NCI-H526 treated with DMSO at 0.1 percent for 48 hours (cell line): ENCODE measurements at regions not wholly inside any gene's neighbourhood (a gene's known extent, or its start where the extent isn't known, plus 50 kb on each side); places are given as distances from the start of the nearest gene placed in this dataset.

Experiments
- DNase-seq: peaks from one replicate; lab custom pipeline; 2025; lab: John Stamatoyannopoulos, UW

DNA sequence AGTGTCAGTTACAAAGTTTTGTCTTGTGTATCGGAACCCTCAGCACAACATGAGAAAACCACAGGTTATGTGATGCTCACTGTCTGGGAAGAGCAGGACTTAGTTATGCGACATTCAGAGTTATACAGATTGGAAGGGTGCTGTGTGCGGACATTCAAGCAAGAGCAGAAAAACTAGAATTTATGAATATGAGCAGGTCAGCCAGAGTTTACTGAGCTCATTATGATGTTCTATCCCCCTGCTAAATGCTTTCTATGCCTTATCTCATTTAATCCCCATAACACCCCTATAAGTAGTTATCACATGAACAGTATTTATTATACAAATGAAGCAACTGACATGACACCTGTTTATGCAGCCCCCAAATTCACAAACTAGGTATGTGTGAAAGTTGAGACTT lies 1083.2 kb downstream of the FLRT2 start:
- no peak for DNase-seq

DNA sequence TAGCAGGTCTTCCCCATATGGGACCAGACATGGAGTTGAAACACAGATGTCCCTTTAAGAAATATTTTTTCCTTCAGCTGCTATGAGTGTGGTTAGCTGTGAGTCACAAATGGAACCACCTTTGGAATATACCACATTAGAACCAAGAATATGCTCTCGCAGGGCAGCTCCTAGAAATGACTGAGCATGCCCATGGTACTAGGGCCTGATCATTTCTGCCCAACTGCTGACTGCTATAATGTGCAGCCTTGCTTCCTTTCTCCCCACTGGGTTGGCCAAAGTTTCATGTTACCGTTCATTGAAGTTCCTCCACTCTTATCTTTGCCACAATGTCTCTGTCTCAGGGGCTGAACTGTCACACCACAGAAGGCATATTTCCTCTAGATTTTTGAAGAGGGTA lies 1074.6 kb downstream of the FLRT2 start:
- DNase-seq = no peak

DNA sequence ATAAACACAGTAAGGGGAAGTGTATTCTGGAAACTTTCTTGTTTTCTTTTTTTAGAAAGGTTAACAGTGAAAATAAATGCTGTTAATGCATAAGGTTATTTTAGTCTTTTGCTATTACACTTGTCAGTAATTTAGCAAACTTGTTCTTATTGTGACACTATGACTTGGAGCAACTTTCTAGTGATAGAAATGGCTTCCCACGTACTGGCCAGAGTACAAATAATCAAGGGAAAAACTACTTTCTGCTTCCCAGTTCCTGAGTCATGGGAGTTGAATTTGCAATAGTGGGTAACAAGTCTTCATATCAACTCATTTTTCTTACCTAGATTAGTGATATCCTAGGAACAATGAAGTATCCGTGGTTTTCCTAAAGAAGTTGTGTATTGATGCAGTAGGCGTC lies 1072.3 kb downstream of the FLRT2 start:
- no peak for DNase-seq

DNA sequence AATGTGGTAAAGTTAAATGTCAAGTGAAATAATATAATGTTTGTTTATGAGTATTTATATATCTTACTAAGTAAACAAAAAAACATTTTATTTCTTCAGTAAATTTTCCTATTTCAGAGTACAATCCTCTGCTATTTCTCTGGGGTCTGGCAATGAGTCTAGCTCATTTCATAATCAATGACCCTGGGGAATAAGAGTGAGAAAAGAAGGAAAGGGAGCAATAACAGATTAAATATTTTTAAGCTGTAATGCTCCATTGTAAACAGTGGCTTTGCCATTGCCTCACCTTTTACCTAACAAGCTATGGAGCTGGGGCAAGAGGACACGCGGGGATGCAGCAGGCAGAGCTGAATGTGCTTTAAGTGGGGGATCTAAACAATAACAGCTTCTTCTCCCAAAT lies 1071.9 kb downstream of the FLRT2 start:
- DNase-seq = no peak

DNA sequence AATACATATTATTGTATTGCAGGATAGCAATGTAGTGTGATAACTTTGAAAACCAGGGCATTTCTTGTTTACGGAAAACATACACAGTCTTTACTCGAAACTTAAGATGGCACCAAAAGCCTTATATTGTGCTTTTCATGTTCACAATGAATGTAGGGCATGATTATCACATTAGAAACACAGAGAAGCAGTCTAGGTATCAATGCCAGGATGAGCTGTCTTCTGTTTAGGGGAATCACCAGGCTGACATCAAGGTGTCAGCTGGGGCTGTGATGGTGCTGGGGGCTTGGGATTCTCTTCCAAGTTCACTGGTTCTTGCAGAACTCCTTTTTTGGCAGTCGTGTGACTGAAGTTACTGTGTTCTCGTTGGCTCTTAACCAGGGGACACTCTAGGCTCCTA lies 1067.3 kb downstream of the FLRT2 start:
- DNase-seq = no peak

DNA sequence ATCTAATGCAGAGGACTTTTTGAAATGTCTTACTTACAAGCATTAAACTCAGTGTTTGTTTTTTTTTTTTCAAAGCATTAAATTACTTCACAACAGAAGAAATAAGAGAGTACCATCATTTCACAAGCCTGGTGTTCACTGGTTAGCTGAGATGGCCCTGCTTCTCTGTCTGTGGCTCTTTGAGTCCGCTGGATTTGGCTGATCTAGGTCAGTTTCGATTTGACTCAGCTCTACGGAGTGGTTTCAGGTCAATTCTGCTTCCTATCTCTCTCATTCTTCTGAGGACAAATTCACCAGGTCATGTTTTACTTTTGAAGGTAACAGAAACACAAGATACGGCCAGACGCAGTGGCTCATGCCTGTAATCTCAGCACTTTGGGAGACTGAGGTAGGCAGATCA lies 1066.1 kb downstream of the FLRT2 start:
- no peak for DNase-seq

DNA sequence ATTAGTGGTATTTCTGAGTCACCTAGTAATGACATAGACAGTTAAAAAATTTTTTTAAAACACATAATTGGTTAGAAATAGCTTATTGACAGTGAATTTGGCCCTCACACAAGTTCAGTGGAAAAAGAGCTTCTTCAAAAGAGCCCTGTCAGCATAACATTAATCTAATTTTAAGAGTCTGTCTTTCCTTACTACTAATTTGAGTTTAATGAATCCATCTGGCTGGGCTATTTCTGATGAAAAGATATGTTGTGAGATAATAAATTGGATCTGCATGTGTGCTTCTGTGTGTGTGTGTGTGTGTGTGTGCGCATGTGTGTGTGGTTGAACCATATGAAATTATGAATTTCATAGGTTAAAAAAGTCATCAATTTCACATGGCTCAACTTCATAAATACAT lies 1045.2 kb downstream of the FLRT2 start:
- no peak for DNase-seq

DNA sequence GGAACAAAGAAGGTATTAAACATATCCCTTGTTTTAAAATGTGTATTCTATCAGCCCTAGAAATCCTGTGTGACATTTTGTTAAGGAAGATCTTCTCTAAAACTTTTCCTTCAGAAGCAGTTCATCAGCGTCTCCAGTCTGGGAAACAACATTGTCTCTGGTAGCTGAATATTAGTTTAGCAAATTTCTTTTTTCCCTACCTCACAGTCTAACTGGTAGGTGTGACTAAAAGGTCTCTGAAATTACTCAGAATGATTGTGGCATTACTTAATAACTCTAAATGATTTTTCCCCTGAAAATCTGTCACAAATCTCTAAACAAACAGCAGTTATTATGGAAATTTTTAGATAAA lies 1044.8 kb downstream of the FLRT2 start:
- no peak for DNase-seq

DNA sequence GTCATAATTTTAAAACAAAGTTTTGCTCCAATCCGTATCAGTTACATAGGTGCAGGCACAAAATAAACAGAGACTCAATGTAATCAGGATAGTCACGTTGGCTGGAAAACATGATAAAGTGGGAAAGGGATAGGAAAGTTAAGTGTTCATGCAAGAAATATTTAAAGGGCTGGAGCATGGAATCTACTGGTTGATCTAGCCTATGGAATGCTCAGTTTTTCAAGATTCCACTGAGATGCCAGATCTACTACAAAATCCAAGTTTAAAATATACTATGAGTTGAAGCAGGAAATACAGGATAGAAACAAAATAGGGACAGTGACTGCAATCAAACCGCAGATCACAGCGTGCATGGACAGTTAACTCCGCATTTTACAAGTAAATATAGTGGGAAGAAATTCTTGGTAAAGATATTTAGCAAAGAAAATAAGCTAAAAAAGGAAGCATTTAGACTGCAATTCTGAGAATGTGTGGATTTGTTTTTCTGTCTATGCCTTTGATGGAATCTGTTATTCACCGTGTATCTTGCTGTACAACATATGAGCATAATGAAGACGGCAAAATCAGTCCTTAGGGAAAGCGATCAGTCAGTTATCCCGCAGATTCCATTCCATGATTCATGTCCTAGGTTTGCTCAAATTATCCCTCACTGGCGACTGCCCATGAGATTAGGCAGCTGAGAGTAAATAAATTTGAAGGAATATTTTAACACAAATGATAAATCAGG lies 1044.3 kb downstream of the FLRT2 start:
- DNase-seq = no peak

DNA sequence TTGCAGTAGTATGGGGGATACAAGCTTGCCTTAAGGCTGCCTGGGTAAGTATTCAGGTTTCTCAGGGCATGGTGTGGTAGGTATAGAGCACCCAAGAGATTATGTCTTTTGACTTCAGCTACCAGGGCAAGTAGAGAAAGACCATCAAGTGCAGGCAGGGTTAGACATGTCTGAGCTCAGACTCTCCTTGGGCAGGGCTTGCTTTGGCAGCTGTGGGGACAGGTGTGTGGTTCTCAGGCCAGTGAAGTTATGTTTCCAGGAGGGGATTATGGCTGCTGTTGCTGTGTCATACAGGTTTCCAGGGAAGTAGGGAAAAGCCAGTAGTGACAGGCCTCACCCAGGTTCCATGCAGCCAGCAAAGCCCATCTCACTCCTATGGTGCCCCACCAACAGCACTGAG lies 1040.4 kb downstream of the FLRT2 start:
- no peak for DNase-seq

DNA sequence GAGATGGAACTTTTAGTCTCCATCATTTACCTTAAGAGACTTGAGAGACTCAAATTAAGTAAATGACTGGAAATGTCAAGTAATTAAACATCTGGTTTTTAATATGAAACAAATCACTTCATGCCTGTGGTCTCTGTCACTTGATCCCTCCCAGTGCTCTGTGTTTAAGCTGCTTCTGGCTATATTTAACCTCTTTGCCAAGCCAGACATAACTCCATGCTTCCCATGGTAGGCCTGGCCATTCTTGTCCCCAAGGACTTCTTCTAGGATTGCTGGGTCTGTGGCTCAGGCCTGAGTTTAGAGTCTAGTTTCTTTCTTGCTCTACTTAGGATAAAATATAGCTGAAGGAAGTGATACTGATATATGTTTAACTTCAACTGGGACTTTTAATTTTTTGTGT lies 1013.6 kb downstream of the FLRT2 start:
- no peak for DNase-seq

DNA sequence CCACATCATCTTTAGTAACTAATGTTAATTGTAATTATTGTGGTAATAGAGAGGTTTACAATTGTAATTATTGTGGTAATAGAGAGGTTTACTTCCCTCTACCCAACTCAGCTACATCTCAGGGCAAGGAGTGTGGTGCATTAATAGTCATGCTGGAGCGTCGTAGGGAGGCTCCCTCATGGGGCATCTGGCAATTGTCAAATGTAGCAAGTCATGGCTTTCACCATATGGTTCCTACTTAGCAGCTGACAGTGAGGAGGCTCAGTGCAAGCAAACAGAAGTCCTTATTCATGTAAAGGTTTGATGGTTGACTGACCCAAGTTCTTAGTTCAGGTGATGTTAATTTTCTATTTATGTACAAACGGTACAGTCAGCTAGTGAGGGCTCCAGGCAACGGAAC lies 1012.0 kb downstream of the FLRT2 start:
- DNase-seq = no peak

DNA sequence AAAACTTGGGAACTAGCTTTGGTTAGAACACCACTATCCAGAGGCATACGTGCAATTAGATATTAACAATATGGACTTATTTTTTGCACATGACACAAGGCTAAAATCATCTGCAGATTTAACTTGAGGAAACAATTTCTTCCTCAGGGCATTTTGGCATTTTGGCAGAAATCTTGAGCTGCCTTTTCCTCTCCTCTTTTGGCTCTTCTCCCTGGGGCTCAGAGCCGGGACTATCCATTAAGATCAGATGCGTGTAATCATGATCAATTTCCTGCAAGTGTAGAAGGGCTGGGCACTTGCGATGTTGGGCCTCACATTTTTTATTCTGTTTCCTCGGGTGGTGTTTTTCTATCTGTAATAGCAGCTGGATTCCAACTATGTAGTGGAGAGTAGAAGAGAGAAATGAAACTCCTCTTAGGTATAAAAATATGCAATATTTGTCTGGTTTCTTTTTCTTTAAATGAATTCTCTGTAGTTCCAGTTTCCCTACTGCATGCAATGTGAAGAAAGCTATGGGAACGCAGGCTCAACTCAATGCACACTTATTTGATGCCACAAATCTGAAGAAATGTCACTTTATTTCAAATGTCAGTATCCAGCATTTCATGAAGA lies 1010.8 kb downstream of the FLRT2 start:
- no peak for DNase-seq

DNA sequence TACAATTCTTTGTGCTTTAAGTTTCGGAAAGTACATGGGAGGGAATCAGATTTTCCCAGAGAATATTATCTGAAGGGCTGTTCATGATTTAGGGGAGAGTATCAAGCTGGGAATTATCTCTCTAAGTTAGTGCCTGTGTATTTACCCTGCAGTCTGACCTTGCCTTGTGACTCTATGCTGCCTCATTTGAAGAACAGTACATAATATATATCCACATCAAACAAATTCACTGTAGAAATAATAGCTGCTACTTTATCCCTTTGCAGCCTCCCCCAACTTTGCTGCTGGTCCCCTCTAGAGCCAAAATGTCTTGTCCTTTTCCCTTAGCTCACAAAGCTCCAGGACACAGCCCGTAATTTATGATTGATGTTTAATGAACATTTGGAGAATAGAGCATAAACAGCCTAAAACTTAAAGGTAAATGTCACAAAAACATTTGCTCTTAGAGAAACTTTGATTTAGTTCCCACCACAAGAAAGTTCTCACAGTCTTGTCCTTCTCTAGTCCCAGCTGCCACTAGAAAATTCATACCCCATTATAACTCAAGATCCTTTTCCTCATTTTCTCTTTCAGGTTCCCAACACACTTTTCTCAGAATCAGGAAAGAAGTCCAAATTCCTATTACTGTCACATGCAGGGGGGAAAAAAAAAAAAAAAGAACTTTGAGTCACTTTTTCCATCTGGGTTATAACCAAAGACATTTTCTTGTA lies 1009.6 kb downstream of the FLRT2 start:
- no peak for DNase-seq

DNA sequence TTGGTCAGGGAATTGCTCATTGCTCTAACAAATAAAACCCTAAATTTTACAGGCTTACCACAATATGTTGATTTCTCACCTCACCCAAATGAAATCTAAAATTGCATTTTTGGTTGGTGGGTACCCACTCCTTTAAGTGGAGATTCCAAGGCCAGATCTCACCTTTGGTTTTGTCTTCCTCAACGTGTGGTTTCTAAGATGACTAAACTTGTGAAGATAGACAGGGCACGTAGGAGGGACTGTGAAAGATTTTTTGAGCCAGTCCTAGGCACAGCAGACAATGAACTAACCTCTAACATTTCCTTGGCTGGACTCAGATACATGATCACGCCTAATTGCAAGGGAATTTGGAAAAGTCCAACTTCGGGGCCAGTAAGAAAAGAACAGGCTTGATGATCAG lies 1003.9 kb downstream of the FLRT2 start:
- no peak for DNase-seq

DNA sequence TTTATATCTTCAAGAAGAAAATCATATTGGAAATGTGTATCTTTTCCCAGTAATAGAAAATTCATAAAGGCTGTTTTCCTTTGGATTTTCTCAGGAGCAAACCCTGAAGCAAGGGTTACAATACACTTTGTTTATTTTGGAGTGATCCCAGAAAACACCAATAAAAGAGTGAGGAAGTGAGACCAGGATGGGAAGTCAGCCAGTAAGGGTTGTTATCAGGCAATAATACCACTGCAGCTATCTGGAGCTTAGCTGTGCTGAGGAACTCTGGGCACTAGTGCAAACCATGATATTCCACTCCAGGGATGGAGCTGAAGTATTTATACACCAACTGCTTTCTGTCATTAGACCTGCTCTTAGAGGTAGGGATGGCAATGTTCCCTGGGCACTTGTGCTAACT lies 1002.3 kb downstream of the FLRT2 start:
- DNase-seq = no peak

DNA sequence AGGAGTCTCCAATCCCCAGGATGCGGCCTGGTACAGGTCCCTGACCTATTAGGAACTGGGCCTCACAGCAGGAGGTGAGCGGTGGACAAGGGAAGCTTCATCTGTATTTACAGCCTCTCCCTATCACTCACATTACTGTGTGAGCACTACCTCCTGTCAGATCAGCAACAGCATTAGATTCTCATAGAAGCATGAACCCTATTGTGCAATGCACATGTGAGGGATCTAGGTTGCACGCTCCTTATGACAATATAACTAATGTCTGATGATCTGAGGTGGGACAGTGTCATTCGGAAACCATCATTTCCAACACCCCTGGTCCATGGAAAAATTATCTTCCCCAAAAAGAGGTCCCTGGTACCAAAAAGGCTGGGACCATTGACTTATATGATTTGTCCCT lies 1000.5 kb downstream of the FLRT2 start:
- DNase-seq = no peak

DNA sequence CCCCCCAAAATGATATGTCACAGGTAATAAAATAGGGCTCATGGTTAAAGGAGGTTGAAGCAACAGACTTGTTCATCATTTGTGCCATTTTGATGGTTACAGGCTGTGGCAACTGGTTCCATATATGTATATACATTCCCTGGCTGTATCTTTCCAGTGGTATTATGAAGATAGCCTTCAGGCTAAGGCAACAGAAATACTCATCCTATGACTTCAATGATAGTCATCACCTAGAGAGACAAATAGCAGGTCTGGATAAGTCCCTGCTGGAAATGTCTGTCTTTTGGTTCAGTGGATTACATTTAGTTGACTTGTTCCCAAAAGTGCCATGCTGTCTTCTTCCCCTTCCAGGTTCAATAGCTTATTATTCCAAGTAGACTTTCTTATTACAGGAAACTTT lies 997.4 kb downstream of the FLRT2 start:
- DNase-seq = no peak

DNA sequence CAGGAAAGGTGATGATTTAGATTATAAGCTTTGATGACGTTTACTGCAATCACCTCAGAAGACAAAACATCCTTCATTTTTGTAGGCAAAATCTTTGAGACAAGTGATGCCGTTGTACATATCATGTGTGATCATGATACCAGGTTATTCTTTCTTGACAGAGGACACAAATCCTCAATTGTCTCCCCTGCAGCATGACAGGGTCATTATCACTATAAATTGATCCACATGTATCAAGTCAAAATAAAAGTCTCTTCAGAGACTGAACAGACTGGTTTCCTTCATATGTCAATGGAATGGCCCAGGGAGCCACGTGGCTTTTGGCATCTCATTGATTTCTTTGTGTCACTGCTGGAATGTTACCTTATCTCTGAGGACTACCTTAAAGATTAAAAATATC lies 995.7 kb downstream of the FLRT2 start:
- DNase-seq = no peak

DNA sequence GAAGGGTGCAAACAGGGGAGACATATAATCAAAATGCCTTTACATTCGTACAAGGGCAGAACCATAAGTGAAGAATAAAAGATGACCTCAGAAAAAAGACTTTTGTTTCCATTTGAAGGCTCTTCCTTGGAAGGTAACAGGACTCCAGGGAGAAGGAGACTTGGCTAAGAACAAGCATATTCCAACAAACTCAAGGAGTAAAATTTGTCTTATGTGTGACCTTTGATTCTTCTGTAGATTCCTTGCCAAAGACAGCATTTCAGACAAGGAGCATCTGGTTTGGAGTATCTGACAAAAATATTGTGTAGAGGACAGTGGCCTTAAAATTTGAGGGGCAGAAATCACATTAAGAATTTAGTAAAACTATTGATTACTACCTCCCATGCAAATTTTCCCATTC lies 991.9 kb downstream of the FLRT2 start:
- DNase-seq = no peak

DNA sequence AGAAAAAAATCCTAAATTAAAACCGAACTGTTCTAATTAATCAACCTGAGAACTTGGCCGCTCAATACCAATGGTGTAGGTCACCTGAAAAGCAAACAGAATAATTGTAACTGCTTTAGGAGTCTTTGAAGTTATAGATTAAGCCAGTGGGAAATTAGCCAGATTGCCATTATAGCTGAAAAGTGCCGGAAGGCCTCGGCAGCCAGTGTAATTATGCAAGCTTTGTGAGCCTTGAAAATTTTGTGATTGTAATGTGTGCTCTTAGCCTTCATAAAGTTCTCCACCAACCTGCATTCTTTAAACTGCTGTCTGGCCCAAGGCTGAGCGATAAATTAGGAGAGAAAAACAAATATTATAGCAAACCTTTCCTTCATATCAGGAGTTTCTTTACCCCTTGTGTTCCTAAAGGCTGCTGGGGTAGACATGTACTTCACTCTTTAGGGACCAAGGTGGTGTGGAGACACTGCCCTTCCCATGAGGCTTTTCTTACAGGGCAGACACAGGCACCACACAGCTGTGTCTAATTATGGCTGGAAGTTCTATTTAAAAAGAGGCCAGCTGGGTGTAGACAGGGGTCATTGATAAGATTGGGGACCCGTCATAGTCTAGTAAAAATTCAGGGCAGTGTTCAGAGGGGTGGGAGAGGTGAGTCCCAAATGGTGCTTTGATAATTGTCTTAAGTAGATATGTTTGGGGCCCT lies 991.2 kb downstream of the FLRT2 start:
- no peak for DNase-seq

DNA sequence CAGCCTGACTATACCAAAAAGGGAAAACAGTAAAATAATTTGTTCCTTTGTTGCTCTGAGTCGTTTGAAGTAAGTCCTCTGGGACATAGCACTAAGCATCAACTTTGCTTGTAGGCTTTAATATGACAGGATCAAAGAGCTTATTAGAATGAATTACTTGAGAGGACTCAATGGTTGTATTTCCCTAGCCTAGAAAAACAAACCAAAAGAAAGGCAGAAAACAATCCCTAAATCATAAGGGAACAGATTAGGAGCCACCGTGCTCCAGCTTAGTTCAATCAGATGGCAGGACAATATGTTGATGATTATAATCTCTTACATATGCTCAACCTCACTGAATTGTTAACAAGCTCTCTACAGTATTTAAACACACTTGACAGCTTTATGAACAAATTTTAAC lies 988.4 kb downstream of the FLRT2 start:
- DNase-seq = no peak

DNA sequence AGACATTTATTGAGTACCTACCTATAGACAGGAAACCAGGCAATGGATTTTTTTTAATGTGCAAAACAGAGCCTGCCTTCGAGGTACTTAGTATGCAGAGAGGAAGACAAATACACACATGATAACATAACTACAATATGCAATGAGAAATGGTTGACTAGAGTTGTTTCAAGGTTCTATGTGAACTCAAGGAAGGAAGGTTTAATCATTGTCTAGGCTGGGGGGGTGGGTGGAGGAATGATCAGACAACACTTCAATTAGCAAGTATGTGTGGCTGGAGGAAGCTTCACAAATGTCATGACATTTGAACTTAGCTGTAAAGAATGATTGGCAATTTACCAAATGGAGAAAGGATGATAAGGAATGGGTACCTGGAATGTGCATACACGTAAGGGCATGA lies 985.3 kb downstream of the FLRT2 start:
- DNase-seq = no peak
